ENCODE measurements at regions not wholly inside any gene's neighbourhood (a gene's known extent, or its start where the extent isn't known, plus 50 kb on each side); places are given as distances from the start of the nearest gene placed in this dataset.

GRCh38 chr3:34020726-34021680, 222.6 kb downstream of the PDCD6IP start:
- H3K27me3 ChIP-seq = no peaks in the 10 kb centered on the region
- H3K27ac ChIP-seq = no peak overlapping the region
- H3K4me1 ChIP-seq = no peaks in the 10 kb centered on the region
- 64 to 70% methylated on average over 8 of the region's 8 CpGs for WGBS, 2 donors
- no peak overlapping the region for H3K4me3 ChIP-seq
- TF ChIP-seq CTCF (IDR thresholded peaks at IDR 0.05) (no peak), POLR2A (IDR thresholded peaks at IDR 0.05) (no peak)
- no peaks in the 10 kb centered on the region for H3K9me3 ChIP-seq
- intact Hi-C loops (cut with DNase I; ENCODE audit: low total_unique reads) = no loop called here
- H3K36me3 ChIP-seq (ENCODE audit: low read depth, missing control alignments) = no peaks in the 10 kb centered on the region
- DNase-seq = no peak

GRCh38 chr3:34022147-34022546, 223.7 kb downstream of the PDCD6IP start:
- WGBS, 2 donors = 75 to 85% methylated on average over 2 of the region's 2 CpGs
- intact Hi-C loops (cut with DNase I; ENCODE audit: low total_unique reads) = no loop called here
- no peaks in the 10 kb centered on the region for H3K4me1 ChIP-seq
- no peaks in the 10 kb centered on the region for H3K36me3 ChIP-seq (ENCODE audit: low read depth, missing control alignments)
- no peaks in the 10 kb centered on the region for H3K9me3 ChIP-seq
- TF ChIP-seq CTCF (IDR thresholded peaks at IDR 0.05) = no peak
- no peak for TF ChIP-seq POLR2A (IDR thresholded peaks at IDR 0.05)
- H3K27me3 ChIP-seq = no peaks in the 10 kb centered on the region
- no peak overlapping the region for H3K27ac ChIP-seq
- no peak for DNase-seq
- H3K4me3 ChIP-seq = no peak overlapping the region

- Histone ChIP-seq H3K4me3 (no peak overlapping the region), H3K27me3 (no peaks in the 10 kb centered on the region), H3K9me3 (no peaks in the 10 kb centered on the region), H3K27ac (no peak overlapping the region), H3K4me1 (no peaks in the 10 kb centered on the region), H3K36me3 (ENCODE audit: low read depth, missing control alignments) (no peaks in the 10 kb centered on the region)
- WGBS, 2 donors = 88 to 95% methylated on average over 3 of the region's 3 CpGs
- intact Hi-C loops (cut with DNase I; ENCODE audit: low total_unique reads) = no loop called here
- TF ChIP-seq POLR2A (IDR thresholded peaks at IDR 0.05) = no peak
- no peak for TF ChIP-seq CTCF (IDR thresholded peaks at IDR 0.05)
- DNase-seq = no peak
Measured at GRCh38 chr3:34024447-34025240, 226.2 kb downstream of the PDCD6IP start.

GRCh38 chr3:34033839-34034238, 235.4 kb downstream of the PDCD6IP start:
- 64 to 67% methylated on average over 7 of the region's 7 CpGs for WGBS, 2 donors
- Histone ChIP-seq H3K4me3 (no peak overlapping the region), H3K9me3 (no peaks in the 10 kb centered on the region), H3K4me1 (no peaks in the 10 kb centered on the region), H3K27me3 (no peaks in the 10 kb centered on the region), H3K27ac (no peak overlapping the region), H3K36me3 (ENCODE audit: low read depth, missing control alignments) (no peaks in the 10 kb centered on the region)
- no peak for DNase-seq
- TF ChIP-seq CTCF (IDR thresholded peaks at IDR 0.05) (no peak), POLR2A (IDR thresholded peaks at IDR 0.05) (no peak)
- intact Hi-C loops (cut with DNase I; ENCODE audit: low total_unique reads) = no loop called here
